ENCODE measurements at regions not wholly inside any gene's neighbourhood (a gene's known extent, or its start where the extent isn't known, plus 50 kb on each side); places are given as distances from the start of the nearest gene placed in this dataset.

GRCh38 chr9:134276453-134277245, 49.6 kb upstream of the RXRA start:
- no peak for DNase-seq

All from fibroblast of skin of right biceps (primary cell).